ENCODE measurements at regions not wholly inside any gene's neighbourhood (a gene's known extent, or its start where the extent isn't known, plus 50 kb on each side); places are given as distances from the start of the nearest gene placed in this dataset.

- TF ChIP-seq CTCF (IDR thresholded peaks at IDR 0.05): no peak
- TF ChIP-seq EP300 (IDR thresholded peaks at IDR 0.05): no peak
- no peak for TF ChIP-seq POLR2A (IDR thresholded peaks at IDR 0.05)
- no peak for TF ChIP-seq POLR2AphosphoS5 (IDR thresholded peaks at IDR 0.05)
Measured at GRCh38 chr21:38605236-38605635, 107.0 kb upstream of the ERG start.
